ENCODE measurements at regions not wholly inside any gene's neighbourhood (a gene's known extent, or its start where the extent isn't known, plus 50 kb on each side); places are given as distances from the start of the nearest gene placed in this dataset.
A peak's percentile ranks its signal among the peaks of the same experiment; 100 is the strongest.

- DNase-seq (ENCODE audit: low read depth in 2 of 3, low spot score in 1 of 3), result no peak
These were observed 65.0 kb upstream of the SLC2A12 start for GRCh38 chr6:134117409-134117808.

- DNase-seq (ENCODE audit: low read depth in 2 of 3, low spot score in 1 of 3), result no peak
These were observed 63.3 kb upstream of the SLC2A12 start for GRCh38 chr6:134115715-134116074.

- no peak for DNase-seq (ENCODE audit: low read depth in 2 of 3, low spot score in 1 of 3)
These were observed 62.7 kb upstream of the SLC2A12 start for GRCh38 chr6:134114918-134115714.

GRCh38 chr6:134114489-134114888, 62.1 kb upstream of the SLC2A12 start:
- DNase-seq (ENCODE audit: low read depth in 2 of 3, low spot score in 1 of 3), result no peak

- DNase-seq (ENCODE audit: low read depth in 2 of 3, low spot score in 1 of 3), result no peak
These were observed 59.3 kb upstream of the SLC2A12 start for GRCh38 chr6:134111726-134112125.

GRCh38 chr6:134111062-134111677, 58.7 kb upstream of the SLC2A12 start:
- peak; percentile 8 to 59 (median 10) for DNase-seq (ENCODE audit: low read depth in 2 of 3, low spot score in 1 of 3)

GRCh38 chr6:134106702-134107101, 54.3 kb upstream of the SLC2A12 start:
- no peak for DNase-seq (ENCODE audit: low read depth in 2 of 3, low spot score in 1 of 3)

- DNase-seq (ENCODE audit: low read depth in 2 of 3, low spot score in 1 of 3), result no peak
These were observed 53.5 kb upstream of the SLC2A12 start for GRCh38 chr6:134105940-134106339.

GRCh38 chr6:134103006-134103405, 50.6 kb upstream of the SLC2A12 start:
- no peak for DNase-seq (ENCODE audit: low read depth in 2 of 3, low spot score in 1 of 3)

Measured in stimulated activated CD4-positive, alpha-beta T cell treated with anti-CD3 and anti-CD28 coated beads, Interleukin-12 subunit alpha, Interleukin-12 subunit beta, amount 100 ng/mL, for 48 hours (primary cell).